ENCODE measurements at regions not wholly inside any gene's neighbourhood (a gene's known extent, or its start where the extent isn't known, plus 50 kb on each side); places are given as distances from the start of the nearest gene placed in this dataset.

DNA sequence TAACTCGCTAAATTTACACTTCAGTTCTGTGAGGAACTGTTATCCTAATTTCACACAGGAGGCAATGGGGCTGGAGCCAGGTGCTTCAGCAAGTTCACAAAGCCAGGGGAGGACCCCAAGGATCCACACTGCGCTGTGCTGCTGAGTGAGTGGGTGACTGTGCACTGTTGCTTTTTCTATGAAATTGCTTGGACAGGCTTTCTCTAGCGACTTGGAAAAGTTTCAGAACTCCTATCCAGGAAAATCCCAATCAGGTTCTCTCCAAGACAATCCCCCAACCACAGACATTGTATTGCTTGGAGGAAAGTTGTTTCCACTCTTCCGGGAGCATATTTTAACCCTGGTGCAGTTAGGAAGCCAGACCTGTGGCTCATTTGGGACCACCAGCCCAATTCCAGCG is 175.9 kb upstream of the CST7 start:
- H3K4me1 Mint-ChIP-seq, result no peaks in the 10 kb centered on the region
- H3K9me3 ChIP-seq (ENCODE audit: control insufficient read depth, insufficient read depth, low read length), result no peaks in the 10 kb centered on the region
- H3K36me3 Mint-ChIP-seq, result peaks cover 12% of the 10 kb centered on the region
- no peak overlapping the region for H3K4me3 ChIP-seq (ENCODE audit: low read length)
- no peak overlapping the region for H3K4me3 Mint-ChIP-seq
- no peak for DNase-seq
- no peaks in the 10 kb centered on the region for H3K36me3 ChIP-seq (ENCODE audit: control insufficient read depth, insufficient read depth, low read length)
- no peaks in the 10 kb centered on the region for H3K4me1 ChIP-seq (ENCODE audit: control insufficient read depth, insufficient read depth, low read length)
- H3K27me3 Mint-ChIP-seq (ENCODE audit: low read depth in 2 of 2), result peaks cover 38 to 40% of the 10 kb centered on the region in 2 donors
- TF ChIP-seq CTCF (IDR thresholded peaks at IDR 0.05), result no peak
- ATAC-seq, result no peak
- 89% methylated on average over 5 of the region's 5 CpGs for WGBS (ENCODE audit: insufficient coverage)
- H3K9me3 Mint-ChIP-seq, result peaks cover 5 to 10% of the 10 kb centered on the region in 2 donors
- intact Hi-C loops (cut with micrococcal nuclease), result no loop called here
- no peak overlapping the region for H3K27ac ChIP-seq (ENCODE audit: low read length)
- H3K27ac Mint-ChIP-seq, result no peak overlapping the region
- no peaks in the 10 kb centered on the region for H3K27me3 ChIP-seq (ENCODE audit: control insufficient read depth, insufficient read depth, low read length)

- Histone ChIP-seq H3K4me3 (ENCODE audit: low read length) (no peak overlapping the region), H3K4me1 (ENCODE audit: control insufficient read depth, insufficient read depth, low read length) (no peaks in the 10 kb centered on the region), H3K27ac (ENCODE audit: low read length) (no peak overlapping the region), H3K9me3 (ENCODE audit: control insufficient read depth, insufficient read depth, low read length) (no peaks in the 10 kb centered on the region), H3K36me3 (ENCODE audit: control insufficient read depth, insufficient read depth, low read length) (no peaks in the 10 kb centered on the region), H3K27me3 (ENCODE audit: control insufficient read depth, insufficient read depth, low read length) (no peaks in the 10 kb centered on the region)
- Mint-ChIP-seq H3K4me1 (no peaks in the 10 kb centered on the region), H3K36me3 (peaks cover 12% of the 10 kb centered on the region), H3K9me3 (peaks cover 5 to 10% of the 10 kb centered on the region in 2 donors), H3K27ac (no peak overlapping the region), H3K4me3 (no peak overlapping the region), H3K27me3 (ENCODE audit: low read depth in 2 of 2) (peaks cover 38 to 41% of the 10 kb centered on the region in 2 donors)
- WGBS (ENCODE audit: insufficient coverage), result 55% methylated on average over 3 of the region's 3 CpGs
- DNase-seq (no peak), ATAC-seq (no peak)
- TF ChIP-seq CTCF (IDR thresholded peaks at IDR 0.05), result no peak
- intact Hi-C loops (cut with micrococcal nuclease), result no loop called here
Measured at GRCh38 chr20:24773751-24774201, 175.3 kb upstream of the CST7 start.

- no peak for DNase-seq
- no peak for ATAC-seq
- Mint-ChIP-seq H3K4me1 (no peaks in the 10 kb centered on the region), H3K9me3 (peaks cover 5 to 10% of the 10 kb centered on the region in 2 donors), H3K36me3 (peaks cover 12% of the 10 kb centered on the region), H3K27ac (no peak overlapping the region), H3K27me3 (ENCODE audit: low read depth in 2 of 2) (peaks cover 37 to 42% of the 10 kb centered on the region in 2 donors), H3K4me3 (no peak overlapping the region)
- no peak for TF ChIP-seq CTCF (IDR thresholded peaks at IDR 0.05)
- Histone ChIP-seq H3K9me3 (ENCODE audit: control insufficient read depth, insufficient read depth, low read length) (no peaks in the 10 kb centered on the region), H3K27me3 (ENCODE audit: control insufficient read depth, insufficient read depth, low read length) (no peaks in the 10 kb centered on the region), H3K27ac (ENCODE audit: low read length) (no peak overlapping the region), H3K4me1 (ENCODE audit: control insufficient read depth, insufficient read depth, low read length) (no peaks in the 10 kb centered on the region), H3K36me3 (ENCODE audit: control insufficient read depth, insufficient read depth, low read length) (no peaks in the 10 kb centered on the region), H3K4me3 (ENCODE audit: low read length) (no peak overlapping the region)
- intact Hi-C loops (cut with micrococcal nuclease), result no loop called here
Measured at GRCh38 chr20:24775966-24776365, 173.1 kb upstream of the CST7 start.

- Mint-ChIP-seq H3K4me1 (no peaks in the 10 kb centered on the region), H3K9me3 (peaks cover 5 to 10% of the 10 kb centered on the region in 2 donors), H3K4me3 (no peak overlapping the region), H3K27me3 (ENCODE audit: low read depth in 2 of 2) (peaks cover 31 to 34% of the 10 kb centered on the region in 2 donors), H3K27ac (no peak overlapping the region), H3K36me3 (peaks cover 12% of the 10 kb centered on the region)
- H3K9me3 ChIP-seq (ENCODE audit: control insufficient read depth, insufficient read depth, low read length), result no peaks in the 10 kb centered on the region
- H3K27me3 ChIP-seq (ENCODE audit: control insufficient read depth, insufficient read depth, low read length), result no peaks in the 10 kb centered on the region
- WGBS (ENCODE audit: insufficient coverage), result 77% methylated on average over 6 of the region's 6 CpGs
- no peaks in the 10 kb centered on the region for H3K36me3 ChIP-seq (ENCODE audit: control insufficient read depth, insufficient read depth, low read length)
- no peak overlapping the region for H3K27ac ChIP-seq (ENCODE audit: low read length)
- DNase-seq, result no peak
- no peak for TF ChIP-seq CTCF (IDR thresholded peaks at IDR 0.05)
- intact Hi-C loops (cut with micrococcal nuclease), result no loop called here
- H3K4me3 ChIP-seq (ENCODE audit: low read length), result no peak overlapping the region
- H3K4me1 ChIP-seq (ENCODE audit: control insufficient read depth, insufficient read depth, low read length), result no peaks in the 10 kb centered on the region
- no peak for ATAC-seq
Measured at GRCh38 chr20:24776755-24777271, 172.3 kb upstream of the CST7 start.
